ENCODE measurements at regions not wholly inside any gene's neighbourhood (a gene's known extent, or its start where the extent isn't known, plus 50 kb on each side); places are given as distances from the start of the nearest gene placed in this dataset.

- Histone ChIP-seq H3K14ac (replicated peaks; ENCODE audit: low read depth, low read length) (no peak overlapping the region), H2AK9ac (replicated peaks; ENCODE audit: low read depth, low read length, poor library complexity) (no peak overlapping the region), H3K18ac (ENCODE audit: low read depth, low read length) (no peak overlapping the region), H2BK5ac (ENCODE audit: low read depth, low read length, poor library complexity, severe bottlenecking) (no peak overlapping the region), H2AFZ (replicated peaks; ENCODE audit: low read length, poor library complexity) (no peak overlapping the region), H4K20me1 (ENCODE audit: insufficient read depth, low read length) (no peaks in the 10 kb centered on the region), H4K8ac (ENCODE audit: low read depth in 2 of 2, low read length in 2 of 2) (no peak overlapping the region), H3K27me3 (ENCODE audit: control insufficient read depth, insufficient read depth, low read length) (peaks cover 3% of the 10 kb centered on the region), H3K9me1 (ENCODE audit: insufficient read depth, low read length) (no peaks in the 10 kb centered on the region), H2AK5ac (ENCODE audit: low read depth, low read length) (no peak overlapping the region), H3K4me2 (ENCODE audit: low read depth, low read length) (no peak overlapping the region), H3K56ac (ENCODE audit: extremely low read depth, insufficient read depth, low read length) (no peak overlapping the region), H3K79me1 (ENCODE audit: low read depth in 1 of 2, low read length in 2 of 2) (no peaks in the 10 kb centered on the region), H3K27ac (ENCODE audit: insufficient read depth, low read length) (no peak overlapping the region), H3K9me3 (ENCODE audit: control insufficient read depth, insufficient read depth, low read length) (no peaks in the 10 kb centered on the region), H4K5ac (ENCODE audit: low read depth, low read length) (no peak overlapping the region), H3K9ac (ENCODE audit: low read depth, low read length) (no peak overlapping the region), H2BK15ac (ENCODE audit: low read depth, low read length) (no peak overlapping the region), H3K4me3 (ENCODE audit: insufficient read depth, low read depth, low read length) (no peak overlapping the region), H3K36me3 (ENCODE audit: control insufficient read depth, insufficient read depth, low read length) (no peaks in the 10 kb centered on the region), H3K4ac (ENCODE audit: low read depth, low read length) (no peak overlapping the region), H2BK120ac (ENCODE audit: low read depth, low read length) (no peak overlapping the region), H3K23ac (ENCODE audit: low read depth, low read length) (no peak overlapping the region), H3K4me1 (ENCODE audit: control insufficient read depth, insufficient read depth, low read length) (no peaks in the 10 kb centered on the region), H4K91ac (ENCODE audit: insufficient read depth, low read depth, low read length) (no peak overlapping the region), H2BK20ac (ENCODE audit: low read depth, low read length) (no peak overlapping the region)
- ATAC-seq (ENCODE audit: low read depth) (no peak), DNase-seq (no peak)
- intact Hi-C loops (cut with micrococcal nuclease) (no loop called here), dilution Hi-C loops (cut with HindIII; ENCODE audit: low sequenced_read_pairs, unreplicated experiment) (no loop called here), in situ Hi-C loops (cut with MboI; ENCODE audit: low sequenced_read_pairs) (no loop called here)
- ChIA-PET POLR2A (ENCODE audit: unreplicated experiment) (no interaction called here), CTCF (no interaction called here)
- BruUV-seq (replicated peaks), result no TSS peak
- no peak for TF ChIP-seq MXI1 (IDR thresholded peaks at IDR 0.05; ENCODE audit: borderline replicate concordance, low read depth, low read length)
- TF ChIP-seq ELK1 (IDR thresholded peaks at IDR 0.05; ENCODE audit: borderline replicate concordance, low read depth, low read length), result no peak
- TF ChIP-seq SMC3 (IDR thresholded peaks at IDR 0.05; ENCODE audit: low read depth, low read length), result no peak
- no peak for TF ChIP-seq MAZ (IDR thresholded peaks at IDR 0.05; ENCODE audit: borderline replicate concordance, low read depth, low read length)
- no peak for TF ChIP-seq NFE2L2 (IDR thresholded peaks at IDR 0.05; ENCODE audit: low read depth, low read length)
Measured at GRCh38 chr6:156402628-156403027, 374.6 kb upstream of the ARID1B start.
